ENCODE measurements at regions not wholly inside any gene's neighbourhood (a gene's known extent, or its start where the extent isn't known, plus 50 kb on each side); places are given as distances from the start of the nearest gene placed in this dataset.

- TF ChIP-seq REST (IDR thresholded peaks at IDR 0.05; ENCODE audit: insufficient replicate concordance, low read depth) (no peak), POLR2AphosphoS5 (IDR thresholded peaks at IDR 0.05; ENCODE audit: low read depth) (no peak), CTCF (IDR thresholded peaks at IDR 0.05; ENCODE audit: insufficient read depth, low read length) (no peak), SPI1 (IDR thresholded peaks at IDR 0.05; ENCODE audit: borderline replicate concordance, low read depth) (no peak)
These were observed 169.4 kb downstream of the ALDH1A2 start for GRCh38 chr15:57896114-57896513.
